Small intestine (tissue), 7 donors: ENCODE measurements at regions not wholly inside any gene's neighbourhood (a gene's known extent, or its start where the extent isn't known, plus 50 kb on each side); places are given as distances from the start of the nearest gene placed in this dataset.

Experiments used
- DNase-seq, 2 donors: peaks; one replicate each; pipeline versions ENCODE4 v3.0.0 to v3.0.0-alpha.2; 2013
- FAIRE-seq: peaks from 2 replicates; lab custom pipeline; 2012; peaks lifted over from hg19 to GRCh38; lab: Jason Lieb, UNC
- H3K27ac ChIP-seq, 3 donors: one replicate each; pipeline ENCODE4 v1.5.1; 2013; ENCODE audit warnings: low read length in 2 of 3, mild to moderate bottlenecking in 2 of 3, control low read depth in 1 of 3, inconsistent platforms in 1 of 3, low read depth in 1 of 3, moderate library complexity in 1 of 3
- H3K27me3 ChIP-seq, 3 donors: one replicate each; pipeline ENCODE4 v1.6.1; 2013; ENCODE audit warnings: low read length in 3 of 3, inconsistent platforms in 1 of 3; ENCODE audit not compliant: control insufficient read depth in 3 of 3, insufficient read depth in 3 of 3
- H3K36me3 ChIP-seq, 3 donors: one replicate each; pipeline ENCODE4 v1.6.1; 2013; ENCODE audit warnings: low read length in 3 of 3, inconsistent platforms in 1 of 3, low read depth in 1 of 3, mild to moderate bottlenecking in 1 of 3, moderate library complexity in 1 of 3; ENCODE audit not compliant: control insufficient read depth in 3 of 3, insufficient read depth in 2 of 3
- H3K4me1 ChIP-seq, 3 donors: one replicate each; pipeline ENCODE4 v1.6.1; 2013; ENCODE audit warnings: low read length in 2 of 3, inconsistent platforms in 1 of 3, low read depth in 1 of 3, mild to moderate bottlenecking in 1 of 3, moderate library complexity in 1 of 3; ENCODE audit not compliant: control insufficient read depth in 3 of 3, insufficient read depth in 2 of 3
- H3K4me3 ChIP-seq, 3 donors: one replicate each; pipeline ENCODE4 v1.5.1; 2013; ENCODE audit warnings: low read length in 3 of 3, control low read depth in 1 of 3, inconsistent platforms in 1 of 3, low read depth in 1 of 3, mild to moderate bottlenecking in 1 of 3, moderate library complexity in 1 of 3
- H3K9me3 ChIP-seq, 2 donors: one replicate each; pipeline ENCODE4 v1.6.1; 2013; ENCODE audit warnings: low read depth in 1 of 2, low read length in 1 of 2; ENCODE audit not compliant: control insufficient read depth in 2 of 2, insufficient read depth in 1 of 2
- WGBS, 3 donors: extraction: QIAGEN DNeasy Blood & Tissue Kit; methylation state at CpG; one replicate each; pipeline ENCODE4 v1.1.7; 2013; 5-methylcytosine and 5-hydroxymethylcytosine counted together
- donor health status: healthy with polysubstance abuse.
- donor health status: control.
- donor health status: control.
- donor health status: Bipolar disorder and iron deficiency.
- donor health status: healthy.

DNA sequence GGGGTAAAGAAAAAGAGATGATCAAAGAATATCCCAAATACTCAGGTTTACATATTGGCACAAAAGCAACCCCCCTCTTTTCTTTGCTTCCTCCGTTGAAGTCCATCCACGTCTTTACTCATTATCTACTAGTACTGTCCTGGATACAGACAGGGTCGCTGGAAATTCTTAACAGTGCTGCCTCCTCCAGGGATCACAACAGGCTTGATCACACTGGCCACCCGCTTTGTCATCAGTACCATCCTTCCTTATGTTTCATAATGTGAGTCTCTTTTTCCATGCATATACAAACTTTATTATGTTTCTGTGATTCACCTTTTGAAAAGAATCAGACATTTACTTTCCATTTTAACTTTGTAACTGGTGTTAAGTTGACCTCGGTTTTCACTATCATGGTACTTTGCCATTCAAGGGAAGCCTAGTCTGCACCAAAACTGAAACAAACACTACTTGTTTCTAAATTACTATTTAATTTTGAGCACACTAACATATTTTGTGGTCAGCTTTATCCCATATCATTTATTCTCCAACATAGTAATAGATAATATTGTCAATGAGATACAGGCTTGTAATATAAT, 387.5 kb upstream of the PPP1R2C start:
- no peaks in the 10 kb centered on the region for H3K36me3 ChIP-seq
- no peak overlapping the region for H3K27ac ChIP-seq
- DNase-seq: no peak
- no peak for FAIRE-seq
- WGBS, 3 donors: 50 to 87% (median 79%) methylated on average over 5 of the region's 5 CpGs
- no peaks in the 10 kb centered on the region for H3K4me1 ChIP-seq
- H3K9me3 ChIP-seq: no peaks in the 10 kb centered on the region
- no peak overlapping the region for H3K4me3 ChIP-seq
- no peaks in the 10 kb centered on the region for H3K27me3 ChIP-seq

DNA sequence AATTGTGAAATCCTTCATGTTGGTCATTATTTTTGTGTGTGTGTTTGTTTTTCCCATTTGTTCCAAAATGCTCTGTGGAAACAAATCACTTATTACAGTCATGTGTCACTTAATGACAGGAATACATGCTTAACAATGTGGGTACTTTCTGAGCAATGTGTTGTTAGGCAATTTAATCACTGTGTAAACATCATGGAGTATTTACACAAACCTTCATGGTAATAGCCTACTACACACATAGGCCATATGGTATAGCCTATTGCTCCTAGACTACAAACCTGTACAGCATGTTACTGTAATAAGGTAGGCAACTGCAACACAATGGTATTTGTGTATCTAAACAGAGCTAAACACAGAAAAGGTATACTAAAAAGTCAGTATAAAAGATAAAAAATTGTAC, 388.9 kb upstream of the PPP1R2C start:
- DNase-seq (peak; percentile 15 to 16), FAIRE-seq (no peak)
- no peaks in the 10 kb centered on the region for H3K36me3 ChIP-seq
- H3K9me3 ChIP-seq: no peaks in the 10 kb centered on the region
- no peak overlapping the region for H3K4me3 ChIP-seq
- no peaks in the 10 kb centered on the region for H3K4me1 ChIP-seq
- H3K27ac ChIP-seq: no peak overlapping the region
- no peaks in the 10 kb centered on the region for H3K27me3 ChIP-seq

DNA sequence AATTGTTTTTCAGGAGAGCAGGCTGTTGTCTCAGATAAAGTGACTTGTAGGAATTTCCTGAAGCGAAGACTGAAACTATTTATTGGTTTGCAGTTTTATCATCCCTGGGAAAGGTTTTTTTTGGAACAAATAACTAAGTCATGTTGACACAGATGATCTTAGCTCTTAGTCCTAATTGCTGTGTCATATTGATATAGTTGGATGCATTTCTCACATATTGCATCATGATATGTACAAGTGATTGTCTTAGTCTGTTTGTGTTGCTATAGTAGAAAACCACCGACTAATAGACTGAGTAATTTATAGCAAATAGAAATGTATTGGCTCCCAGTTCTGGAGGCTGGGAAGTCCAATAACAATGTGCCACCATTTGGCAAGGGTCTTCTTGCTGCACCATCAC, 397.5 kb upstream of the PPP1R2C start:
- peaks cover 0 to 10% of the 10 kb centered on the region in 2 donors for H3K9me3 ChIP-seq
- no peaks in the 10 kb centered on the region for H3K4me1 ChIP-seq
- H3K4me3 ChIP-seq: no peak overlapping the region
- H3K27ac ChIP-seq: no peak overlapping the region
- FAIRE-seq (no peak), DNase-seq (no peak)
- WGBS, 3 donors: 74 to 85% (median 77%) methylated on average over 2 of the region's 2 CpGs
- H3K27me3 ChIP-seq: no peaks in the 10 kb centered on the region
- H3K36me3 ChIP-seq: no peaks in the 10 kb centered on the region

DNA sequence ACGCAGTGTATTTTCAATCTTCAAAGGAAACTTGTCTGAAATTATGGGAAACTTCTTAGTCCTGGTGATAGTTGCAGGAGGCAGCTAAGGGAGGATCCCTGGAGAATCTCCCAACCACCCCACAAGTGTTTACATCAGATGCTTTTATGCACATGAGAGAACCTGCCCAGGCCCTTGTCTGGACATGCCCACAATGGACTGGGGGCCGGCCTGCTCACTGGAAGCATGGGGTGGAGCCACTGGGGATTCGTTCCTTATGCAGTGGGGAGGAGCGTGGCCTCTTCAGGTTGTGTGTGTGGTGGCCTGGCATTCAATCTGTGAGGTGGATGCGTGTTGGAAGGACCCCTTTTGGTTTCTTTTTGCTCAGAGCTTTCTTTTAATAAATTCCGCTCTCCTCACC, 398.7 kb upstream of the PPP1R2C start:
- Histone ChIP-seq H3K27ac (no peak overlapping the region), H3K9me3 (peaks cover 0 to 10% of the 10 kb centered on the region in 2 donors), H3K36me3 (no peaks in the 10 kb centered on the region), H3K27me3 (no peaks in the 10 kb centered on the region), H3K4me1 (no peaks in the 10 kb centered on the region), H3K4me3 (no peak overlapping the region)
- FAIRE-seq (no peak), DNase-seq (no peak)
- WGBS, 3 donors: 85 to 94% (median 89%) methylated on average over 6 of the region's 6 CpGs

DNA sequence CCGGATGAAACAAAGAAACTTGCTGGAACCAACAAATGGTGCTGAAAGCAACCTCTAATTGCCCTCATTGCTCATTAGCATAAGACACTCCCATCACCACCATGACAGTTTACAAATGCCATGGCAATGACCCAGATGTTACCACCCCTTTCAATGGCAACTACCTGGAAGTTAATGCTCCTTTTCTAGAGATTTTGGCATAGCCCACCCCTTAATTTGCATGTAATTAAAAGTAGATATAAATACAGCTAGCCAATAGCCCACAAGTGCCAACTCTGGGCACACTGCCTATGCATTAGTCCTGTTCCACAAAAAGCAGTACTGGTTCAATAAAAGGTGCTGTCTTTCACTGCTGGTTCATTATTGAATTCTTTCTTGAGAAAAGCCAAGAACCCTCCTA, 410.3 kb upstream of the PPP1R2C start:
- Histone ChIP-seq H3K27ac (no peak overlapping the region), H3K27me3 (no peaks in the 10 kb centered on the region), H3K4me3 (no peak overlapping the region), H3K4me1 (no peaks in the 10 kb centered on the region), H3K36me3 (no peaks in the 10 kb centered on the region), H3K9me3 (no peaks in the 10 kb centered on the region)
- FAIRE-seq (no peak), DNase-seq (no peak)
- 94 to 100% (median 100%) methylated on average over 1 of the region's 1 CpG for WGBS, 3 donors

DNA sequence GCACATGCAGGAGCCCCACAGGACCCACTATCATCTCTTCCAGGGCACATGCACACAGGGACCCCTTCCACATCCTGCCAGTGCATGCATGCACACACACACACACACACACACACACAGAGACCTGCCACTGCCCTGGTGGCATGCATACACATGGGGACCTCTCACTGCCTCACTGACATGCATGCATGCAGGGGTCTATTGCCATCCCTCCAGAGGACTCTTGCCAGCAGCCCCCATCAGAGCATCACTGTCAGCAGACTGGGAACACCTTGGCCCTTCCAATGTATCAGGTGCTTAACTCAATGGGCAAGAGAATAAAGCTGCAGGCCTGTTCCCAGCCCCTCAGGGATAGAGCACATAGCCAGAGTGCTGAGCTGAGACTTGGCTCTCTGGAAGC, 433.6 kb upstream of the PPP1R2C start:
- Histone ChIP-seq H3K4me3 (no peak overlapping the region), H3K27me3 (no peaks in the 10 kb centered on the region), H3K36me3 (no peaks in the 10 kb centered on the region), H3K27ac (no peak overlapping the region), H3K4me1 (no peaks in the 10 kb centered on the region), H3K9me3 (peaks cover 0 to 6% of the 10 kb centered on the region in 2 donors)
- DNase-seq: no peak
- no peak for FAIRE-seq

DNA sequence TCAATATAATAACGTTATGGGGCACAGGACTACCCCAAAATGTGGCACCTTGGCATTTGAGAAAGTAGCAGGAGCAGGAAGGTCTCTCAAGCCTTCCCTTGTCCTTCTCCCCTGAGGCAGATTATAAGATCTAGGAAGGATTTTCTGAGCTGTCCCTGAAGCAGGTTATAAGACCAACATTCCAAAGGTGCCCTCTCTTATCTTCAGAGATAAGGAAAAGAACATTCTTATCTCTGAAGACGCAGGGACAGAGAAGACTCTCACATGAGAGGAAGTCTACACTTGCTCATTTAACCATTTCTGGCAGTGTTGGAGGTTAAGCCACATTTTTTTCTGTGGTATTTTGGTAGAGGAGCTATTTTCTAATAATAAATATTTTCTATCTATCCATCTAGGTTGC, 437.9 kb upstream of the MAOA start:
- H3K4me1 ChIP-seq: no peaks in the 10 kb centered on the region
- no peak overlapping the region for H3K4me3 ChIP-seq
- WGBS, 3 donors: 9 to 29% (median 17%) methylated on average over 2 of the region's 2 CpGs
- DNase-seq (peak; percentile 9 to 44), FAIRE-seq (no peak)
- no peak overlapping the region for H3K27ac ChIP-seq
- H3K27me3 ChIP-seq: no peaks in the 10 kb centered on the region
- peaks cover 0 to 6% of the 10 kb centered on the region in 2 donors for H3K9me3 ChIP-seq
- no peaks in the 10 kb centered on the region for H3K36me3 ChIP-seq

DNA sequence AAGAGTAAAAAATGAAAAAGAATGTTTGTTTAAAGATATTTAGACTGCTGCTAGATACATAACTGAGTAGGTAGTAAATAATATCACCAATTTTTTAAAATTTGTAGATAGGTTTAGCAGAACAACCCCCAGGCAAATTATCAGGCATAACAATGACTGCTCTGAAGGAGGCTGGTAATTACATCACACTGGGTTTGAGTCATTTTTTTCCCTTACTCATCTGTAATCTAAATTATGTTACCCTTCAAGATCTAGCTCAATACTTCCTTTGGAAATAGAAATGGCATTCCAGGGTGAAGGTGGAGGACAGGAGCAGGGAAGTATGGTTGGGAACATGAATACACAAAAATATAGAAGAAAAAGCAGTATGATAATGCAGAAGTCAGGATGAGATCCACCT, 431.6 kb upstream of the MAOA start:
- FAIRE-seq (no peak), DNase-seq (peak; percentile 0 to 1)
- peaks cover 0 to 8% (median 0%) of the 10 kb centered on the region in 3 donors for H3K4me1 ChIP-seq
- no peaks in the 10 kb centered on the region for H3K27me3 ChIP-seq
- no peaks in the 10 kb centered on the region for H3K36me3 ChIP-seq
- H3K9me3 ChIP-seq: peaks cover 0 to 6% of the 10 kb centered on the region in 2 donors
- H3K27ac ChIP-seq: no peak overlapping the region
- H3K4me3 ChIP-seq: no peak overlapping the region

DNA sequence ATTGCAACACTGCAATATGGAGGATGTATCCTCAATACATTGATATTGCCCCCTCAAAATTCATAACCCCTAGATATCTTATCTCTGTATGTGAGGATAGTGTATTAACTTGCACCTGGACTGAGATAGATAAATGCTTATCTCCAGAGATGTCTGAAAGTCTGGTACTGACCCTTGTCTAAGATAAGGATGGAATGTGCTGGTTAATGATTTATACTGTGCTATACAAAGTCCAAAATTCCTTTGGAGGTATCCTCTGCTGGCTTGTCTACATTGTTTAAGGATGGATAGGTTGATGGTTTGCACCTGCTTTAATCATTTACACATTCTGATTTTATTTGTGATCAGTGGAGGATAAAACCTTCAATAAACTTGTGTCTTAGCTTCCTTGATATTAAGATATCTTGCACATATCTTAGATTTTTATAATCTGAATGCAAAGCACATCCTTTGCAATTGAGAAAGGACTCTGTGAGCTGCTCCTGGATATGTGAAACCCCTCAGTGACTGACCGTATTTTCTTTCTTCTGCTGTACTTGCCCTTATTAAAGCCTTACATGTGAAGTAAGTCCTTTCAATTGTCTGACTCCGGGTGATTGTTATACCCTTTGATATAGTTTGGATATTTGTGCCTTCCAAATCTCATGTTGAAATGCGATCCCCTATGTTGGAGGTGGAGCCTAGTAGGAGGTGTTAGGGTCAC, 430.3 kb upstream of the MAOA start:
- Histone ChIP-seq H3K36me3 (no peaks in the 10 kb centered on the region), H3K4me1 (peaks cover 0 to 8% (median 0%) of the 10 kb centered on the region in 3 donors), H3K4me3 (no peak overlapping the region), H3K27ac (no peak overlapping the region), H3K9me3 (peaks cover 0 to under 1% of the 10 kb centered on the region in 2 donors), H3K27me3 (no peaks in the 10 kb centered on the region)
- FAIRE-seq: no peak
- peak; percentile 53 to 65 for DNase-seq
- WGBS, 3 donors: 27 to 77% (median 46%) methylated on average over 3 of the region's 3 CpGs
